ENCODE measurements at regions not wholly inside any gene's neighbourhood (a gene's known extent, or its start where the extent isn't known, plus 50 kb on each side); places are given as distances from the start of the nearest gene placed in this dataset.

DNA sequence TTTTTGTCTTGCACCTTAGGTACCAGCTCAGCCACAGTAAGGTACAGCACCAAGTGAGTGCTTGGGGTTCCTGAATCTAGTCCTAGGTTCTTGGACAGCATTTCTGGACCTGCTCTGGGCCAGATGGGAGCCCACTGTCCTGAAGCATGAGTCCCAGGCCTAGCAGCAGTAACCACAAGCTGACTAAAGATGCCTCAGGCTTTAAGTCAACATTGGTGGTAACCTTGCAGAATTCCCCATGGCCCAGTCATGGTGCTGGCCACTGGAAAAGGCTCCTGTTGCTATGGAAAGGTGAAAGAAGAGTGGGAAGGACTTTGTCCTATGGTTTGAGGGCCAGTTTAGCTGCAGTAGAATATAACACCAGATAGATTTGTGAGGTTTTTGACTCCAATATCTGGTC is 86.9 kb upstream of the CLEC14A start:
- no peaks in the 10 kb centered on the region for H3K9me3 ChIP-seq (ENCODE audit: low read depth)
- H3F3A ChIP-seq (ENCODE audit: insufficient read depth) = peaks cover 20% of the 10 kb centered on the region; the same call in 1 of the 2 replicates
- peak; percentile 96 for DNase-seq
- H3K9me2 ChIP-seq (ENCODE audit: insufficient read depth) = no peaks in the 10 kb centered on the region
- peak overlapping the region; percentile 80 for H3K27ac ChIP-seq
- H3K79me2 ChIP-seq (ENCODE audit: insufficient read depth) = no peaks in the 10 kb centered on the region
- 0 out of 2 replicates have a peak overlapping the region, but pooled peaks have one; percentile 26 for H3K9ac ChIP-seq
- H4K20me1 ChIP-seq (ENCODE audit: insufficient read depth) = no peaks in the 10 kb centered on the region
- H3K4me2 ChIP-seq (ENCODE audit: unreplicated experiment) = peak overlapping the region; percentile 66
- H3K36me3 ChIP-seq (ENCODE audit: low read depth) = no peaks in the 10 kb centered on the region
- H3K4me3 ChIP-seq = no peak overlapping the region
- H3K27me3 ChIP-seq (replicated peaks; ENCODE audit: insufficient read depth) = no peaks in the 10 kb centered on the region
- H3K4me1 ChIP-seq (ENCODE audit: insufficient read depth) = peaks cover 58% of the 10 kb centered on the region
- H2AFZ ChIP-seq = no peak overlapping the region
- in situ Hi-C loops (cut with MboI) = no loop called here
- TF ChIP-seq EZH2 (IDR thresholded peaks at IDR 0.05; ENCODE audit: insufficient read depth, poor library complexity, severe bottlenecking) = no peak
- TF ChIP-seq EZH2phosphoT487 (IDR thresholded peaks at IDR 0.05; ENCODE audit: insufficient read depth, low read depth) = no peak

DNA sequence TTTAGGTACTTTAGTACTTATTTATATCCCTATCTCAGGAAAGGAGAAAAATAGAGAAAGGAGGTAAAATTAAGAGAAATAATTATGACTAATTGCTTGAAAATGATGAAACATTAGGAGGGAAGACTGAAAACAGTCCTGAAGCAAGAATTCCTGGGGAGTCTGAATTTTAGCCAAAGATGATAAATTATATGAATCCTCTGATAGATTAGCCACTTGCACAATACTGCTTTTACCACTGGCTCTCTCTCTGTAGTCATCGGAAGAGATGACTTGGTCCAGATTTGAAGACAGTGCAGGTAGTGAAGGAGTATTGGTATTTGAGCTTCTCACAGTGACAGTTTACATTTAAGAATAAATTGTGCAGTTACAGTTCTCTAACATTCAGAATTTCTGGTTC is 83.8 kb upstream of the CLEC14A start:
- H3K27ac ChIP-seq = peak overlapping the region; percentile 68
- H4K20me1 ChIP-seq (ENCODE audit: insufficient read depth) = no peaks in the 10 kb centered on the region
- WGBS, 2 experiments (ENCODE audit: low coverage in 1 of 2, low lambda C conversion rate in 2 of 2, missing lambda C conversion rate in 2 of 2) = 4 to 7% methylated on average over 1 of the region's 1 CpG
- H2AFZ ChIP-seq = no peak overlapping the region
- H3K79me2 ChIP-seq (ENCODE audit: insufficient read depth) = no peaks in the 10 kb centered on the region
- no peak overlapping the region for H3K4me3 ChIP-seq
- DNase-seq = peak; percentile 89
- H3F3A ChIP-seq (ENCODE audit: insufficient read depth) = peaks cover 20% of the 10 kb centered on the region; the same call in 1 of the 2 replicates
- peak overlapping the region; percentile 66 for H3K4me2 ChIP-seq (ENCODE audit: unreplicated experiment)
- no peaks in the 10 kb centered on the region for H3K9me2 ChIP-seq (ENCODE audit: insufficient read depth)
- H3K9me3 ChIP-seq (ENCODE audit: low read depth) = no peaks in the 10 kb centered on the region
- TF ChIP-seq EZH2phosphoT487 (IDR thresholded peaks at IDR 0.05; ENCODE audit: insufficient read depth, low read depth) (no peak), EZH2 (IDR thresholded peaks at IDR 0.05; ENCODE audit: insufficient read depth, poor library complexity, severe bottlenecking) (no peak)
- H3K9ac ChIP-seq = peak overlapping the region; percentile 27
- in situ Hi-C loops (cut with MboI) = no loop called here
- H3K4me1 ChIP-seq (ENCODE audit: insufficient read depth) = peaks cover 64% of the 10 kb centered on the region
- no peaks in the 10 kb centered on the region for H3K36me3 ChIP-seq (ENCODE audit: low read depth)
- H3K27me3 ChIP-seq (replicated peaks; ENCODE audit: insufficient read depth) = no peaks in the 10 kb centered on the region

DNA sequence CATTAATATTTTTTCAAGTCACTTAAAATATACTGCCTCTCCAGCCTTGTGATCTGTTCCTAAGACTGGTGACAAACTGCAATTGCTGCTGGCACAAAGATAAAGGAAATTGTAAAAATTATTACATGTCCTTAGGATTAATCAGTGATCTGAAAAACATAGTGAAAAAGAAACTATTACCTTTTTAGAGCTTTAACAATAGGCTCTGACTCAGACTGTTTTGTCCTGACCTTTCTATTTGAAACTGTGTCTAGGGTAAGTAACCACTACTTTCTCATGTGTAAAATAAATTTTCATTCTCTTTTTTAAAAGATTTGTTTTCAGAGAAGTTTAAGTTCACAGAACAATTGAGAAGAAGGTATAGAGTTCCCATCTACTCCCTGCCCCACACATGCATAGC is 80.4 kb upstream of the CLEC14A start:
- TF ChIP-seq EZH2phosphoT487 (IDR thresholded peaks at IDR 0.05; ENCODE audit: insufficient read depth, low read depth) (no peak), EZH2 (IDR thresholded peaks at IDR 0.05; ENCODE audit: insufficient read depth, poor library complexity, severe bottlenecking) (no peak)
- no peak overlapping the region for H3K27ac ChIP-seq
- no peaks in the 10 kb centered on the region for H4K20me1 ChIP-seq (ENCODE audit: insufficient read depth)
- H3K36me3 ChIP-seq (ENCODE audit: low read depth) = no peaks in the 10 kb centered on the region
- DNase-seq = peak; percentile 32
- H3K9me3 ChIP-seq (ENCODE audit: low read depth) = no peaks in the 10 kb centered on the region
- H3K79me2 ChIP-seq (ENCODE audit: insufficient read depth) = no peaks in the 10 kb centered on the region
- 0 out of 2 replicates have a peak, but pooled peaks cover 4% of the 10 kb centered on the region for H3F3A ChIP-seq (ENCODE audit: insufficient read depth)
- H3K9ac ChIP-seq = no peak overlapping the region
- no peaks in the 10 kb centered on the region for H3K27me3 ChIP-seq (replicated peaks; ENCODE audit: insufficient read depth)
- no peak overlapping the region for H3K4me2 ChIP-seq (ENCODE audit: unreplicated experiment)
- H3K9me2 ChIP-seq (ENCODE audit: insufficient read depth) = no peaks in the 10 kb centered on the region
- H3K4me3 ChIP-seq = no peak overlapping the region
- peak overlapping the region; percentile 34; the same call in 1 of the 2 replicates for H2AFZ ChIP-seq
- in situ Hi-C loops (cut with MboI) = no loop called here
- peaks cover 37% of the 10 kb centered on the region for H3K4me1 ChIP-seq (ENCODE audit: insufficient read depth)

DNA sequence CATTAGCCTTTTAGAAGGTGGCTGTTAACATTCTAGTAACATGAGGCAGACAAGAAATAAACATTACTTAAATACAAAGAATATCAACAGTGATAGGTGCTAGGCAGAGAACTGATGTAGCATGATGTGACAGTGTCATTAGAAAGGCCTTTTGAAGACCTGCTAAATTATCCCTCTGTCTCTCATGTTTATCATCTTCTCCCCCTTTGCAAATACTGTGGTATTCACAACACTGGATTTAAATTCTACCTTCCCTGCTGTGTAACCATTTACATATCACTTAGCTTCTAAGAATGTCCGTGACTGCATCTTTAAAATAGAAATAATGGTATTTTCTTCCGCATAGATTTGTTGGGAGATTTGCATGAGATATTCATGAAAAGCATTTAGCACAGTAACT is 74.4 kb upstream of the CLEC14A start:
- Histone ChIP-seq H3K27ac (no peak overlapping the region), H3K4me3 (no peak overlapping the region), H3K79me2 (ENCODE audit: insufficient read depth) (no peaks in the 10 kb centered on the region), H3K9me3 (ENCODE audit: low read depth) (no peaks in the 10 kb centered on the region), H3K4me2 (ENCODE audit: unreplicated experiment) (no peak overlapping the region), H4K20me1 (ENCODE audit: insufficient read depth) (no peaks in the 10 kb centered on the region), H3K9ac (no peak overlapping the region), H3K9me2 (ENCODE audit: insufficient read depth) (peaks cover 5% of the 10 kb centered on the region; the same call in 1 of the 2 replicates), H3K36me3 (ENCODE audit: low read depth) (no peaks in the 10 kb centered on the region), H3K4me1 (ENCODE audit: insufficient read depth) (no peaks in the 10 kb centered on the region), H2AFZ (no peak overlapping the region), H3K27me3 (replicated peaks; ENCODE audit: insufficient read depth) (no peaks in the 10 kb centered on the region), H3F3A (ENCODE audit: insufficient read depth) (no peaks in the 10 kb centered on the region)
- TF ChIP-seq EZH2phosphoT487 (IDR thresholded peaks at IDR 0.05; ENCODE audit: insufficient read depth, low read depth) = no peak
- TF ChIP-seq EZH2 (IDR thresholded peaks at IDR 0.05; ENCODE audit: insufficient read depth, poor library complexity, severe bottlenecking) = no peak
- WGBS, 2 experiments (ENCODE audit: low coverage in 1 of 2, low lambda C conversion rate in 2 of 2, missing lambda C conversion rate in 2 of 2) = 68 to 74% methylated on average over 2 of the region's 2 CpGs
- DNase-seq = no peak
- in situ Hi-C loops (cut with MboI) = no loop called here

DNA sequence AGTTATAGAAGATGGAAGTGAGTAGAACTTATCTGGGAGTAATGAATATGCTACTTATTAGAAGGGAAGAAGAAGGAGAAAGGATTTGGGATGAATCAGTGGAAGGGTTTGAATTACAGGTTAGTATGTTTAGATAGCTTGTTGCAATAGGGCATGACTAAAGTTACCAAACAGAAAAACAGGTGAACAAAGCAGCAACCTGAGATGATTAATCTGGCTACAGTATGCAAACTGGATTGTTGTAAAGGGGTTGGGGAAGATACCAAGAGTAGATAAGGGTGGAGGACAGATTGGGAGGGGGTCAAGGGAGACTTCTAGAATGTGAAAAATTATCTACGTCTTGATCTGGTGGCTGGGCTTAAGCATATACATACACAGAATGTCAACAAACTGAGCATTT is 73.4 kb upstream of the CLEC14A start:
- H3K36me3 ChIP-seq (ENCODE audit: low read depth) = no peaks in the 10 kb centered on the region
- WGBS, 2 experiments (ENCODE audit: low coverage in 1 of 2, low lambda C conversion rate in 2 of 2, missing lambda C conversion rate in 2 of 2) = 58 to 61% methylated on average over 1 of the region's 1 CpG
- no peak overlapping the region for H2AFZ ChIP-seq
- no peak overlapping the region for H3K4me2 ChIP-seq (ENCODE audit: unreplicated experiment)
- peaks cover 5% of the 10 kb centered on the region; the same call in 1 of the 2 replicates for H3K9me2 ChIP-seq (ENCODE audit: insufficient read depth)
- in situ Hi-C loops (cut with MboI) = no loop called here
- no peaks in the 10 kb centered on the region for H4K20me1 ChIP-seq (ENCODE audit: insufficient read depth)
- no peaks in the 10 kb centered on the region for H3K27me3 ChIP-seq (replicated peaks; ENCODE audit: insufficient read depth)
- H3F3A ChIP-seq (ENCODE audit: insufficient read depth) = no peaks in the 10 kb centered on the region
- no peak for DNase-seq
- H3K9ac ChIP-seq = no peak overlapping the region
- no peak overlapping the region for H3K4me3 ChIP-seq
- no peaks in the 10 kb centered on the region for H3K9me3 ChIP-seq (ENCODE audit: low read depth)
- H3K79me2 ChIP-seq (ENCODE audit: insufficient read depth) = no peaks in the 10 kb centered on the region
- H3K4me1 ChIP-seq (ENCODE audit: insufficient read depth) = no peaks in the 10 kb centered on the region
- TF ChIP-seq EZH2 (IDR thresholded peaks at IDR 0.05; ENCODE audit: insufficient read depth, poor library complexity, severe bottlenecking) (no peak), EZH2phosphoT487 (IDR thresholded peaks at IDR 0.05; ENCODE audit: insufficient read depth, low read depth) (no peak)
- H3K27ac ChIP-seq = no peak overlapping the region

Data from GM23248 (cell line).